GM13976 (cell line): ENCODE measurements at regions not wholly inside any gene's neighbourhood (a gene's known extent, or its start where the extent isn't known, plus 50 kb on each side); places are given as distances from the start of the nearest gene placed in this dataset.

ENCODE experiments used
- DNase-seq: peaks from one replicate; pipeline ENCODE4 v3.0.0; 2012; ENCODE audit warnings: low spot score
- in situ Hi-C: fragments of 300-500 bp; cut with MboI; formaldehyde crosslinking; loops from one replicate; pipeline ENCODE4 v1.12.0; 2022; ENCODE audit warnings: low sequenced_read_pairs, mixed read lengths, inconsistent platforms; ENCODE audit not compliant: unreplicated experiment
- TF ChIP-seq, protein P1 (sequence below): IDR thresholded peaks from 2 replicates; pipeline ENCODE4 v1.5.1; 2012; ENCODE audit warnings: borderline replicate concordance, mild to moderate bottlenecking; ENCODE audit not compliant: insufficient read depth; ENCODE audit errors: extremely low read depth, missing control alignments, control extremely low read depth

DNA sequence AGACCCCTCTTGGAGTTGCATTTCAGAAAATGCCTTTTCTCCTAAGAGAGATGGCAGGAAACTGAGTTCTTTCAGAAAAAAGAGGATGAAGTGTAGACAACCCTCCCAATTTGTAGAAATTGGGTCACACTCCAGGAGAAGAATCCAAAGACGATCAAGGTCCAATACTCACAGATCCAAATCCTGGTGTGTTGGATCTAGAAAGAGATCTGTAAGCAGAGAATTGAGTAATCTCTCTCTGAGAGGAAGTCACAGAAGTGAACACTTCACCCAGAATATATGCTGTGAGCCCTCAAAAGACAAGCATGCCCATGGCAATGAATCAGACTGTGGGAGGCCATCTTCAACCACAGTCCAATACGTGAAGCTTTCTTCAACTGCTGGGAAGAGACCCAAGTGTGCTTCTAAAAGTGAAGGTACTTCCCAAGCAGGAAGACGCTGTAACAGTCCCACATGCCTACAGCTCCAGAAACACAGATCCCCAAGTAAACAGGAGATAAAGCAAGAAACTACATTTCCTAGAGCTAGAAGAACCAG, 182.7 kb downstream of the SMC2 start:
- TF ChIP-seq, protein P1, sequence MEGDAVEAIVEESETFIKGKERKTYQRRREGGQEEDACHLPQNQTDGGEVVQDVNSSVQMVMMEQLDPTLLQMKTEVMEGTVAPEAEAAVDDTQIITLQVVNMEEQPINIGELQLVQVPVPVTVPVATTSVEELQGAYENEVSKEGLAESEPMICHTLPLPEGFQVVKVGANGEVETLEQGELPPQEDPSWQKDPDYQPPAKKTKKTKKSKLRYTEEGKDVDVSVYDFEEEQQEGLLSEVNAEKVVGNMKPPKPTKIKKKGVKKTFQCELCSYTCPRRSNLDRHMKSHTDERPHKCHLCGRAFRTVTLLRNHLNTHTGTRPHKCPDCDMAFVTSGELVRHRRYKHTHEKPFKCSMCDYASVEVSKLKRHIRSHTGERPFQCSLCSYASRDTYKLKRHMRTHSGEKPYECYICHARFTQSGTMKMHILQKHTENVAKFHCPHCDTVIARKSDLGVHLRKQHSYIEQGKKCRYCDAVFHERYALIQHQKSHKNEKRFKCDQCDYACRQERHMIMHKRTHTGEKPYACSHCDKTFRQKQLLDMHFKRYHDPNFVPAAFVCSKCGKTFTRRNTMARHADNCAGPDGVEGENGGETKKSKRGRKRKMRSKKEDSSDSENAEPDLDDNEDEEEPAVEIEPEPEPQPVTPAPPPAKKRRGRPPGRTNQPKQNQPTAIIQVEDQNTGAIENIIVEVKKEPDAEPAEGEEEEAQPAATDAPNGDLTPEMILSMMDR, result no peak
- in situ Hi-C loops, result no loop called here
- DNase-seq, result no peak

DNA sequence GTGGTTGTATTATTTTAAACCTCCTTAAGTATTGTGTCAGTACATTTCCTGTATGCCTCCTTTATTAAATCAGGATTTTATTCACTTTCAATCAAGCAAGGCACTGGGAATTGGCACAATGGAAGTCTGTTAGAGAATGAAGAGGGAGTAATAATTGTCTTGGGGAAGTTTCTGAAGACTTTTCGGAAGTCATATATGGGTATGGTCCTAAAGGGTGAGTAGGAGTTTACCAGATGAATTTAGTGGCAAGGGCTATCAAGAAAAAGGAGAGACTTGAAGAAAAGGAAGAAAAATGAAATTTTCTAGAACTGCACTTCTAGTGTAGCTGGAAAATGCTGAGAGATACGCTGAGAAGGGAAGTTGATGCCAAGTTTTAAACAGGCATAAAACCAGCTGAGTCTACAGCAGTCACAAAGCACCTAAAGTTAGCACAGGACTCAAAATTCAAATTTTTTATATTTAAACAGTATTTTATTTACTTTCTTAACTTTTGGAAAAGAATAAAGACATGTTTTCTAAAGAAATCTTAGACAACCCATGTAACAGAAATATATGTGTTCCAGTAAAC, 184.9 kb downstream of the SMC2 start:
- no peak for DNase-seq
- TF ChIP-seq, protein P1, result no peak
- in situ Hi-C loops, result no loop called here

DNA sequence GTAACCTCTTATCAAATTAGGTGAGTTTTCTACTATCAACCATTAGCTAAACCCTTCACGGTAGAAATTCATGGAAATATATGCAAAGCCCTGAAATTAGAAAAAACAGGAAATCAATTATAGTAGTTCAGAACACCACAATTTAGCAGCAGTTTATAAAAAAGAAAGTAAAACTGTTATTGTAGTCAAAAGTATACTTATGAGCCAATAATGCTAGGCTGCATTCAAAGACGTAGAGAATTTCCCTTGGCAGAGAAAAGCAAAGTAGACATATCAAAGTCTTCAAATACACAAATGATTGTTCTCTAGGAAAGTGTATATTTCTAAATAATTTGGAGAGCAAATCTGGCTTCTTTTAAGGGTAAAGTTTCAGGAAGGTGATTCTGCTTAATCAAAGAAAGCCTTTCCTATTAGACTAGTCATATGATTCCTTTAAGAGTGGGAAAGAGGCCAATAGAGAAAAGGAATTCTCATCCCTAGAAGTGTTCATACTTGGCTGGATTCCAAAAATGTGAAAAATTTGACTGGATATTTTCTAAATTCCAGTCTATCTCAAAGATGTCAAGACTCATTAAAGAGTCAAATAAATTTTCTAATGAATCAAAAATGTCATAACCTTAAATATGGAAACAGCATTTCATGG, 185.5 kb downstream of the SMC2 start:
- DNase-seq, result no peak
- TF ChIP-seq, protein P1, result no peak
- in situ Hi-C loops, result no loop called here

DNA sequence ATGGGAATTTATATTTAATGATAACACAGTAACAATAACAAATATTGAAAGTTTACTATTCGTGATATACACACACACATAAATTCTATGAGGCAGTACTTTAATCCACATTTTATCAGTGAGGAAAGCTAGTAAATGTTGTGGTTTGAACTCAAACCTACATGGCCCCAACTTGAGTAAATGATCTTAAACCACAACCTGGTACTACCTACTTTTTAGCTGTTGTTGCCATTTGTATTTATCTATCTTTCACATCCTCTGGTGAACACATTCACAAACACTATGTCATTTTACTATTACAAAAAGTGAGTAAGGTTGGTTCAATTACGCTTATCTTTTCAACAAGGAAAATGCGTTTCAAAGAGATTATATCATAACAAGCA, 186.1 kb downstream of the SMC2 start:
- TF ChIP-seq, protein P1, result no peak
- in situ Hi-C loops, result no loop called here

DNA sequence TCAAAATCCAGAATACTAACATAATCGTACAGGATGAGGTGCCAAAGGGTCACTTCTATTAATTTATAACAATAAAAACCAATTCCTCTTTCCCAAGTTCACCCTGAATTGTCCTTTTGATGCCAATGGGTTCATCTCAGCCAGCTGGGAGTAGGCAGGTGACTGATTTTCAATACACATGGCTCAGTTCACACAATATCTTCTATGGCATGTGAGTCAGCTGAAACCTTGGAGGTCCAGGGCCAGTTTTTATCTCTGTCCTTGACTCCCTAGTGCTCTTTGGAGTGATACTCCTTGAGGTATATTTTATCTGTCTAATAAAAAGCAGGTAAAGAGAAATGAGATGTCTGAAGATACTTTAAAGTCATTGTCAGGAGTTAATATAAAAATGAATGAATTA, 186.6 kb downstream of the SMC2 start:
- in situ Hi-C loops, result no loop called here
- TF ChIP-seq, protein P1, result no peak
- DNase-seq, result no peak

More for the DNA sequence above, 186.1 kb downstream of the SMC2 start:
- DNase-seq, result no peak

DNA sequence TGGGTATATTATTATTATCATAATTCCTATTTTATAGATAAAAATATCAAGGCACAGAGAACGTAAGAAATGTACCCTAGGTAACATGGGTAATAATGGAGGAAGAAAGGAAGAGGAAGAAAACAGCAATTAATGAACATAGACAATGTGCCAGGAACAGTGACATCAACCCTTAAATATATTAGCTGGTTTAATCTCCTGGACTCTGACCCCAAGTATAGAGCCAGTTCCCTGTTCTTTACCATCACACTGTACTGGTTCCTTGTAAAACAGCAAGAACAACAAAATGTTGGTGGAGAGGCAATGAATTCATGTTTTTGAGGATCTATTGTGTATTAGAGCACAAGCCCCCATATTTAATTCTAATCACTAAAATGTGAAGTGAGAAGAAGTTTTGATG, 192.1 kb downstream of the SMC2 start:
- in situ Hi-C loops, result no loop called here
- no peak for DNase-seq
- TF ChIP-seq, protein P1, result no peak
